RWPE2 (cell line): ENCODE measurements at regions not wholly inside any gene's neighbourhood (a gene's known extent, or its start where the extent isn't known, plus 50 kb on each side); places are given as distances from the start of the nearest gene placed in this dataset.

Experiments used
- ATAC-seq: fragments of 200-7000 bp; cut with Tn5 transposase; 3 replicates; pipeline ENCODE4 v1.9.1; 2021; ENCODE audit warnings: low read depth
- DNase-seq: peaks from one replicate; pipeline ENCODE4 v3.0.0-alpha.2; 2020; ENCODE audit warnings: low spot score
- H3K27ac ChIP-seq: fragments of 450-650 bp; 2 replicates; pipeline ENCODE4 v1.5.1; 2017; ENCODE audit warnings: mild to moderate bottlenecking; ENCODE audit not compliant: poor library complexity, severe bottlenecking
- H3K27me3 ChIP-seq: fragments of 250-450 bp; sonication (Bioruptor Pico); 2 replicates; pipeline ENCODE4 v1.5.1; 2021; ENCODE audit warnings: mild to moderate bottlenecking, moderate library complexity; ENCODE audit not compliant: insufficient read depth, poor library complexity, severe bottlenecking
- H3K36me3 ChIP-seq: fragments of 250-450 bp; sonication (Bioruptor Pico); 2 replicates; pipeline ENCODE4 v1.5.1; 2020; ENCODE audit warnings: low read depth, mild to moderate bottlenecking, moderate library complexity
- H3K4me1 ChIP-seq: fragments of 250-450 bp; sonication (Bioruptor Pico); 2 replicates; pipeline ENCODE4 v1.5.1; 2021; ENCODE audit warnings: mild to moderate bottlenecking, moderate library complexity; ENCODE audit not compliant: insufficient read depth, poor library complexity, severe bottlenecking
- H3K4me3 ChIP-seq: fragments of 250-450 bp; sonication (Bioruptor Pico); 2 replicates; pipeline ENCODE4 v1.5.1; 2021; ENCODE audit warnings: mild to moderate bottlenecking, moderate library complexity; ENCODE audit not compliant: severe bottlenecking
- H3K9me3 ChIP-seq: fragments of 250-450 bp; sonication (Bioruptor Pico); 2 replicates; pipeline ENCODE4 v1.5.1; 2021; ENCODE audit warnings: mild to moderate bottlenecking, moderate library complexity; ENCODE audit not compliant: severe bottlenecking
- CTCF ChIP-seq: fragments of 450-650 bp; IDR thresholded peaks from one replicate; pipeline ENCODE4 v1.5.1; 2017; ENCODE audit warnings: mild to moderate bottlenecking, moderate library complexity; ENCODE audit not compliant: poor library complexity, severe bottlenecking

GRCh38 chr3:30069056-30069455 lies 537.3 kb upstream of the TGFBR2 start:
- no peak for TF ChIP-seq CTCF
- no peaks in the 10 kb centered on the region for H3K4me1 ChIP-seq
- no peaks in the 10 kb centered on the region for H3K27me3 ChIP-seq
- H3K4me3 ChIP-seq, result no peak overlapping the region
- no peaks in the 10 kb centered on the region for H3K9me3 ChIP-seq
- ATAC-seq (no peak), DNase-seq (no peak)
- no peak overlapping the region for H3K27ac ChIP-seq
- H3K36me3 ChIP-seq, result no peaks in the 10 kb centered on the region

GRCh38 chr3:30073040-30073439 lies 533.4 kb upstream of the TGFBR2 start:
- no peak for TF ChIP-seq CTCF
- no peaks in the 10 kb centered on the region for H3K9me3 ChIP-seq
- H3K27ac ChIP-seq, result no peak overlapping the region
- no peak overlapping the region for H3K4me3 ChIP-seq
- DNase-seq (no peak), ATAC-seq (no peak)
- H3K27me3 ChIP-seq, result no peaks in the 10 kb centered on the region
- no peaks in the 10 kb centered on the region for H3K36me3 ChIP-seq
- no peaks in the 10 kb centered on the region for H3K4me1 ChIP-seq

GRCh38 chr3:30073622-30074021 lies 532.8 kb upstream of the TGFBR2 start:
- TF ChIP-seq CTCF, result no peak
- Histone ChIP-seq H3K27me3 (no peaks in the 10 kb centered on the region), H3K36me3 (no peaks in the 10 kb centered on the region), H3K27ac (no peak overlapping the region), H3K9me3 (no peaks in the 10 kb centered on the region), H3K4me3 (no peak overlapping the region), H3K4me1 (no peaks in the 10 kb centered on the region)
- ATAC-seq (no peak), DNase-seq (no peak)

- H3K4me1 ChIP-seq, result no peaks in the 10 kb centered on the region
- DNase-seq (no peak), ATAC-seq (no peak)
- TF ChIP-seq CTCF, result no peak
- no peaks in the 10 kb centered on the region for H3K27me3 ChIP-seq
- H3K9me3 ChIP-seq, result no peaks in the 10 kb centered on the region
- H3K4me3 ChIP-seq, result no peak overlapping the region
- no peak overlapping the region for H3K27ac ChIP-seq
- no peaks in the 10 kb centered on the region for H3K36me3 ChIP-seq
These were observed 530.9 kb upstream of the TGFBR2 start for GRCh38 chr3:30075514-30075913.

GRCh38 chr3:30076899-30077298 lies 529.5 kb upstream of the TGFBR2 start:
- Histone ChIP-seq H3K27me3 (no peaks in the 10 kb centered on the region), H3K4me3 (no peak overlapping the region), H3K9me3 (no peaks in the 10 kb centered on the region), H3K27ac (no peak overlapping the region), H3K36me3 (no peaks in the 10 kb centered on the region), H3K4me1 (no peaks in the 10 kb centered on the region)
- ATAC-seq (no peak), DNase-seq (no peak)
- TF ChIP-seq CTCF, result no peak
